ENCODE measurements at regions not wholly inside any gene's neighbourhood (a gene's known extent, or its start where the extent isn't known, plus 50 kb on each side); places are given as distances from the start of the nearest gene placed in this dataset.

- TF ChIP-seq ATF3 (IDR thresholded peaks at IDR 0.05) (no peak), SP1 (IDR thresholded peaks at IDR 0.05) (no peak), CTCF (IDR thresholded peaks at IDR 0.05; ENCODE audit: low read depth, low read length, missing input control) (no peak), RAD21 (IDR thresholded peaks at IDR 0.05) (no peak), HNF4A (conservative IDR thresholded peaks at IDR 0.05) (no peak)
Observed at GRCh38 chr20:22374066-22374465, 210.3 kb downstream of the FOXA2 start.

Data from liver (tissue), 3 donors.